B cell (primary cell): ENCODE measurements at regions not wholly inside any gene's neighbourhood (a gene's known extent, or its start where the extent isn't known, plus 50 kb on each side); places are given as distances from the start of the nearest gene placed in this dataset.

Experiments
- EZH2 ChIP-seq: IDR thresholded peaks from 2 replicates; pipeline ENCODE4 v1.6.1; 2012; ENCODE audit warnings: borderline replicate concordance, low read depth, mild to moderate bottlenecking, moderate library complexity, low read length; ENCODE audit not compliant: insufficient read depth, poor library complexity, severe bottlenecking
- TF ChIP-seq, protein P1 (sequence below): fragments of 200-600 bp; IDR thresholded peaks from one replicate; pipeline ENCODE4 v1.8.0; 2022; ENCODE audit warnings: antibody characterized with exemption, mild to moderate bottlenecking

DNA sequence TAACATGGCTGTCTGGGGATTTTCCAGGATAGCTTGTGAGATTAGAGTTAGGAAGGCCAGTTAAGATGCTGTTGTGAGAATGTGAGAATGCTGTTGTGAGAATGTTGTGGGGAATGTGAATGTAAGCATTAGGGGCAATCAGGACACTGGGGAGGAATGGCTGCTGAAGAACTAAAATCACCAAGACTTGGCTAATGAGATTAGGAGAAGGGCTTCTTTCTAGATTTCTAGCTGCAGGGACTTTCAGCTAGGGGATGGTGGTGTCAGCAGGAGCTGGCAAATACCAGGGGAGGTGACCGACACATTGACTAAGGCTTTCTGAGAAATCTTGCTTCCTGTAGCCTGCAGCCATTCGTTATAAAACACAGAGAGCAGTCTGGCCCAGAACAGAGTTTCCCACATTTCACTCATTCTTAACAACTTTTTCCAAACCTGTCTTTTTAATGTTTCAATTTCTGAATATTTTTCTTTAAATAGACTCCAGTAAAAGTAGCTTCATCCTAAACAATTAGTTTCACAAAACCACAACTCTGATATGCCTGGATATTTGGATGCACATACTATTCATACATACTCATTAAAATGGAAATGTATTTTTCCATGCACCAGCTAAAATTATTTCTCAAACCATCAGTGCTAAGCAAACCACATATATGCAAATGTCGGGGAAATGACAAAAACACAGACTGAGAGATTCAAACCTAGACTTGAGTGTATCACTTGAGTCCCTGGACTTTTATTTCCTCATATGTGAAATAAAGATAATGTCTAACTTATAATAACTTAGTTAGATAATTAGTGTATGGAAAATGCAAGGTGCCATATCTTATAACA is 89.3 kb upstream of the TNC start:
- TF ChIP-seq, protein P1, sequence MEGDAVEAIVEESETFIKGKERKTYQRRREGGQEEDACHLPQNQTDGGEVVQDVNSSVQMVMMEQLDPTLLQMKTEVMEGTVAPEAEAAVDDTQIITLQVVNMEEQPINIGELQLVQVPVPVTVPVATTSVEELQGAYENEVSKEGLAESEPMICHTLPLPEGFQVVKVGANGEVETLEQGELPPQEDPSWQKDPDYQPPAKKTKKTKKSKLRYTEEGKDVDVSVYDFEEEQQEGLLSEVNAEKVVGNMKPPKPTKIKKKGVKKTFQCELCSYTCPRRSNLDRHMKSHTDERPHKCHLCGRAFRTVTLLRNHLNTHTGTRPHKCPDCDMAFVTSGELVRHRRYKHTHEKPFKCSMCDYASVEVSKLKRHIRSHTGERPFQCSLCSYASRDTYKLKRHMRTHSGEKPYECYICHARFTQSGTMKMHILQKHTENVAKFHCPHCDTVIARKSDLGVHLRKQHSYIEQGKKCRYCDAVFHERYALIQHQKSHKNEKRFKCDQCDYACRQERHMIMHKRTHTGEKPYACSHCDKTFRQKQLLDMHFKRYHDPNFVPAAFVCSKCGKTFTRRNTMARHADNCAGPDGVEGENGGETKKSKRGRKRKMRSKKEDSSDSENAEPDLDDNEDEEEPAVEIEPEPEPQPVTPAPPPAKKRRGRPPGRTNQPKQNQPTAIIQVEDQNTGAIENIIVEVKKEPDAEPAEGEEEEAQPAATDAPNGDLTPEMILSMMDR, result no peak
- TF ChIP-seq EZH2, result no peak
